WTC11 (cell line): ENCODE measurements at regions not wholly inside any gene's neighbourhood (a gene's known extent, or its start where the extent isn't known, plus 50 kb on each side); places are given as distances from the start of the nearest gene placed in this dataset.

Experiments
- ATAC-seq: fragments of 200-7000 bp; cut with Tn5 transposase; 2 replicates; pipeline ENCODE4 v1.10.0; 2021; ENCODE audit warnings: mild to moderate bottlenecking, moderate library complexity
- CTCF ChIA-PET: fragments of 300-600 bp; sonication (Branson Sonifier 250); formaldehyde crosslinking; loops from one replicate; lab custom pipeline; 2021; ENCODE audit warnings: antibody characterized with exemption; lab: Charles Lee
- POLR2A ChIA-PET: fragments of 350-600 bp; sonication (Branson Sonifier 250); formaldehyde crosslinking; loops from one replicate; lab custom pipeline; 2021; ENCODE audit warnings: antibody characterized with exemption; lab: Charles Lee
- DNase-seq: peaks from one replicate; pipeline ENCODE4 v3.0.0; 2021; ENCODE audit warnings: low spot score
- H3K27ac Mint-ChIP-seq: 2 replicates; pipeline ENCODE4 v1.8.0; 2021; ENCODE audit warnings: mixed read lengths
- H3K27me3 Mint-ChIP-seq: 2 replicates; pipeline ENCODE4 v1.8.0; 2021; ENCODE audit warnings: low read depth, mild to moderate bottlenecking, moderate library complexity, mixed read lengths
- H3K36me3 Mint-ChIP-seq: 2 replicates; pipeline ENCODE4 v1.8.0; 2021; ENCODE audit warnings: mixed read lengths
- H3K4me1 Mint-ChIP-seq: 2 replicates; pipeline ENCODE4 v1.8.0; 2022; ENCODE audit warnings: mixed read lengths
- H3K4me3 Mint-ChIP-seq: 2 replicates; pipeline ENCODE4 v1.8.0; 2021; ENCODE audit warnings: mild to moderate bottlenecking, moderate library complexity, mixed read lengths
- H3K9me3 Mint-ChIP-seq: 2 replicates; pipeline ENCODE4 v1.8.0; 2021; ENCODE audit warnings: mixed read lengths
- AFF4 ChIP-seq: sonication (generic); formaldehyde crosslinking; IDR thresholded peaks from 2 replicates; pipeline ENCODE4 v1.8.1; 2023; ENCODE audit warnings: mild to moderate bottlenecking, missing genetic modification reagents, borderline replicate concordance
- ATF6 ChIP-seq: sonication (generic); formaldehyde crosslinking; IDR thresholded peaks from 2 replicates; pipeline ENCODE4 v1.8.1; 2023; ENCODE audit warnings: mild to moderate bottlenecking, missing genetic modification reagents
- CDX4 ChIP-seq: fragments of 250-450 bp; sonication (Bioruptor Pico); IDR thresholded peaks from 2 replicates; pipeline ENCODE4 v1.9.0; 2021; ENCODE audit warnings: moderate library complexity, mild to moderate bottlenecking, inconsistent platforms, borderline replicate concordance
- ELF4 ChIP-seq: sonication (generic); formaldehyde crosslinking; IDR thresholded peaks from 2 replicates; pipeline ENCODE4 v1.8.1; 2022; ENCODE audit warnings: low read depth, mild to moderate bottlenecking, moderate library complexity, missing genetic modification reagents
- ETV6 ChIP-seq: sonication (generic); formaldehyde crosslinking; IDR thresholded peaks from 2 replicates; pipeline ENCODE4 v1.8.1; 2022; ENCODE audit warnings: mild to moderate bottlenecking, missing genetic modification reagents
- FOXP4 ChIP-seq: sonication (generic); formaldehyde crosslinking; IDR thresholded peaks from 2 replicates; pipeline ENCODE4 v1.8.0; 2022; ENCODE audit warnings: mild to moderate bottlenecking, missing genetic modification reagents
- GABPB1 ChIP-seq: sonication (generic); formaldehyde crosslinking; IDR thresholded peaks from 2 replicates; pipeline ENCODE4 v1.8.1; 2023; ENCODE audit warnings: mild to moderate bottlenecking, missing genetic modification reagents
- HMGA2 ChIP-seq: fragments of 250-450 bp; sonication (Bioruptor Pico); IDR thresholded peaks from 2 replicates; pipeline ENCODE4 v1.4.0; 2021; ENCODE audit warnings: mild to moderate bottlenecking, moderate library complexity
- IRF1 ChIP-seq: sonication (generic); formaldehyde crosslinking; IDR thresholded peaks from 2 replicates; pipeline ENCODE4 v1.8.0; 2023; ENCODE audit warnings: missing genetic modification reagents
- IRF2 ChIP-seq: sonication (generic); formaldehyde crosslinking; IDR thresholded peaks from 2 replicates; pipeline ENCODE4 v1.8.0; 2022; ENCODE audit warnings: low read depth, missing genetic modification reagents, borderline replicate concordance
- JAZF1 ChIP-seq: fragments of 250-450 bp; sonication (Bioruptor Pico); IDR thresholded peaks from 2 replicates; pipeline ENCODE4 v1.9.0; 2021; ENCODE audit warnings: moderate library complexity, mild to moderate bottlenecking, inconsistent platforms
- MLX ChIP-seq: sonication (generic); formaldehyde crosslinking; IDR thresholded peaks from 2 replicates; pipeline ENCODE4 v1.8.1; 2023; ENCODE audit warnings: mild to moderate bottlenecking, missing genetic modification reagents, moderate library complexity
- NR2C2 ChIP-seq: sonication (generic); formaldehyde crosslinking; IDR thresholded peaks from 2 replicates; pipeline ENCODE4 v1.8.0; 2022; ENCODE audit warnings: mild to moderate bottlenecking, missing genetic modification reagents
- SOX15 ChIP-seq: fragments of 250-450 bp; sonication (Bioruptor Pico); IDR thresholded peaks from 2 replicates; pipeline ENCODE4 v1.9.0; 2021; ENCODE audit warnings: mild to moderate bottlenecking
- SP1 ChIP-seq: sonication (generic); formaldehyde crosslinking; conservative IDR thresholded peaks from 2 replicates; pipeline ENCODE4 v1.8.1; 2022; ENCODE audit warnings: missing genetic modification reagents
- TCF7 ChIP-seq: sonication (generic); formaldehyde crosslinking; IDR thresholded peaks from 2 replicates; pipeline ENCODE4 v1.8.0; 2022; ENCODE audit warnings: mild to moderate bottlenecking, low read depth, missing genetic modification reagents, moderate library complexity
- TEAD1 ChIP-seq: sonication (generic); formaldehyde crosslinking; IDR thresholded peaks from 2 replicates; pipeline ENCODE4 v1.8.0; 2022; ENCODE audit warnings: mild to moderate bottlenecking, missing genetic modification reagents
- USF2 ChIP-seq: sonication (generic); formaldehyde crosslinking; IDR thresholded peaks from 2 replicates; pipeline ENCODE4 v1.8.1; 2023; ENCODE audit warnings: mild to moderate bottlenecking, missing genetic modification reagents, moderate library complexity
- ZBTB21 ChIP-seq: sonication (generic); formaldehyde crosslinking; IDR thresholded peaks from 2 replicates; pipeline ENCODE4 v1.8.1; 2023; ENCODE audit warnings: mild to moderate bottlenecking, missing genetic modification reagents, borderline replicate concordance
- ZNF219 ChIP-seq: sonication (generic); formaldehyde crosslinking; IDR thresholded peaks from 2 replicates; pipeline ENCODE4 v1.8.0; 2023; ENCODE audit warnings: missing genetic modification reagents, mild to moderate bottlenecking, borderline replicate concordance
- ZNF425 ChIP-seq: fragments of 250-450 bp; sonication (Bioruptor Pico); conservative IDR thresholded peaks from 2 replicates; pipeline ENCODE4 v1.9.0; 2021; ENCODE audit warnings: mild to moderate bottlenecking

- Mint-ChIP-seq H3K9me3 (peaks cover 29% of the 10 kb centered on the region), H3K4me3 (no peak overlapping the region), H3K27ac (no peak overlapping the region), H3K36me3 (no peaks in the 10 kb centered on the region), H3K4me1 (peaks cover 16% of the 10 kb centered on the region), H3K27me3 (no peaks in the 10 kb centered on the region)
- ATAC-seq = peak; percentile 50; the same call in 1 of the 2 replicates
- CTCF ChIA-PET = no interaction called here
- no peak for DNase-seq
- POLR2A ChIA-PET = no interaction called here
- no peak for TF ChIP-seq ETV6
- TF ChIP-seq CDX4 (CRISPR knock-in tag) = no peak
- no peak for TF ChIP-seq NR2C2 (CRISPR knock-in tag)
- TF ChIP-seq ELF4 (CRISPR knock-in tag) = no peak
- no peak for TF ChIP-seq FOXP4
- no peak for TF ChIP-seq USF2 (CRISPR knock-in tag)
- no peak for TF ChIP-seq HMGA2 (CRISPR knock-in tag)
- TF ChIP-seq MLX = no peak
- TF ChIP-seq ZBTB21 (CRISPR knock-in tag) = no peak
- TF ChIP-seq TEAD1 (CRISPR knock-in tag) = no peak
- TF ChIP-seq TCF7 (CRISPR knock-in tag) = no peak
- TF ChIP-seq JAZF1 (CRISPR knock-in tag) = no peak
- TF ChIP-seq IRF1 (CRISPR knock-in tag) = no peak
- no peak for TF ChIP-seq GABPB1 (CRISPR knock-in tag)
- no peak for TF ChIP-seq ATF6 (CRISPR knock-in tag)
Observed at GRCh38 chr10:3693022-3693697, 91.8 kb downstream of the KLF6 start.

- DNase-seq (no peak), ATAC-seq (no peak)
- Mint-ChIP-seq H3K27ac (no peak overlapping the region), H3K27me3 (no peaks in the 10 kb centered on the region), H3K36me3 (no peaks in the 10 kb centered on the region), H3K9me3 (peaks cover 22% of the 10 kb centered on the region), H3K4me3 (no peak overlapping the region), H3K4me1 (peaks cover 16% of the 10 kb centered on the region)
- POLR2A ChIA-PET = no interaction called here
- CTCF ChIA-PET = no interaction called here
- TF ChIP-seq SOX15 (CRISPR knock-in tag) (no peak), ZBTB21 (CRISPR knock-in tag) (no peak), ZNF425 (no peak), IRF2 (no peak), SP1 (CRISPR knock-in tag) (no peak), AFF4 (CRISPR knock-in tag) (no peak), ZNF219 (no peak)
Observed at GRCh38 chr10:3692387-3692999, 92.5 kb downstream of the KLF6 start.
